ENCODE measurements at regions not wholly inside any gene's neighbourhood (a gene's known extent, or its start where the extent isn't known, plus 50 kb on each side); places are given as distances from the start of the nearest gene placed in this dataset.

DNA sequence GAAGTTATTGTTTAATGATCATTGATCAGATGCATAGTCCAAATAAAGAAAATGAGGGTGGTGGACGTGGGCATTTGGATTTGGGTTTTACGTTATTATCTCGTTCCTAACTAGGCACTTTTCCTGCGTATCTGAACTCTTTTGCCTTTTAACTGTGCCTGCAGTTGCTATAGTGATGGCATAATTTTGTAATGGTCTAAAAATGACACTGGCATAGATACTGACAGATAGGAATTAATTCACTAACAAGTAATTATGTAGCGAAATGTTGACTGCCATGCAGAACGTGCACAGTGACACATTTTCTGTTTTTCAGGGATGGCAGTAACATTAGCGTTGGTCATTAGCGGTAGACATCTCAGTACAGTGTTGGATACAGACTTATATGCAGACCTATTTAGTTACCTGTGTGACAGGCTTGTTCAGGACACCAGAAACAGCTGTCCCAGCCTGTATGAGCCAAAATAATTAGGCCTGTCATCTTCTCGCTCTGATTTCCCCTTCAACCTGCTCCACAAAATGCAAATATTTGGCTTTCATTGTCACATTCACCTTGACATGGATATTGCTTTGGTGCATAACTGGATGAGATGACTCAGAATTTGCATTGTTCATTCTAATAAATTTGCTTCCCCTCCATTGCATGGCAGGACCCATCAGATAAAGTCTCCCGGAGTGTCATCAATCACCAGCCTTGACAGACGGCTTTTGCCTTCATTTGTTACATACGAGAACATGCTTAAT, 413.3 kb upstream of the IRX1 start:
- TF ChIP-seq ZNF207 (IDR thresholded peaks at IDR 0.05; ENCODE audit: borderline replicate concordance) (no peak), BACH1 (IDR thresholded peaks at IDR 0.05; ENCODE audit: borderline replicate concordance) (no peak), POLR2AphosphoS5 (IDR thresholded peaks at IDR 0.05; ENCODE audit: low read length) (no peak), YBX1 (IDR thresholded peaks at IDR 0.05) (no peak), RFX5 (IDR thresholded peaks at IDR 0.05; ENCODE audit: low read depth, low read length) (no peak)
- TF ChIP-seq, protein P1, sequence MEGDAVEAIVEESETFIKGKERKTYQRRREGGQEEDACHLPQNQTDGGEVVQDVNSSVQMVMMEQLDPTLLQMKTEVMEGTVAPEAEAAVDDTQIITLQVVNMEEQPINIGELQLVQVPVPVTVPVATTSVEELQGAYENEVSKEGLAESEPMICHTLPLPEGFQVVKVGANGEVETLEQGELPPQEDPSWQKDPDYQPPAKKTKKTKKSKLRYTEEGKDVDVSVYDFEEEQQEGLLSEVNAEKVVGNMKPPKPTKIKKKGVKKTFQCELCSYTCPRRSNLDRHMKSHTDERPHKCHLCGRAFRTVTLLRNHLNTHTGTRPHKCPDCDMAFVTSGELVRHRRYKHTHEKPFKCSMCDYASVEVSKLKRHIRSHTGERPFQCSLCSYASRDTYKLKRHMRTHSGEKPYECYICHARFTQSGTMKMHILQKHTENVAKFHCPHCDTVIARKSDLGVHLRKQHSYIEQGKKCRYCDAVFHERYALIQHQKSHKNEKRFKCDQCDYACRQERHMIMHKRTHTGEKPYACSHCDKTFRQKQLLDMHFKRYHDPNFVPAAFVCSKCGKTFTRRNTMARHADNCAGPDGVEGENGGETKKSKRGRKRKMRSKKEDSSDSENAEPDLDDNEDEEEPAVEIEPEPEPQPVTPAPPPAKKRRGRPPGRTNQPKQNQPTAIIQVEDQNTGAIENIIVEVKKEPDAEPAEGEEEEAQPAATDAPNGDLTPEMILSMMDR (IDR thresholded peaks at IDR 0.05 in 2 of 3, conservative IDR thresholded peaks at IDR 0.05 in 1 of 3; ENCODE audit: control insufficient read depth in 2 of 3, extremely low read depth in 1 of 3, insufficient read depth in 1 of 3, low read depth in 3 of 3, low read length in 3 of 3) = no peak
